HG02981 (cell line): ENCODE measurements at regions not wholly inside any gene's neighbourhood (a gene's known extent, or its start where the extent isn't known, plus 50 kb on each side); places are given as distances from the start of the nearest gene placed in this dataset.
"Not testable (repeated sequence)": the region's sequence is repeated elsewhere in the genome, so short reads cannot be mapped to it uniquely, and the experiment has no call there.

Experiments used
- ATAC-seq: cut with Tn5 transposase; IDR thresholded peaks from one replicate; pipeline ENCODE4 v1.9.1; 2021; ENCODE audit warnings: mild to moderate bottlenecking, moderate library complexity; ENCODE audit not compliant: unreplicated experiment

DNA sequence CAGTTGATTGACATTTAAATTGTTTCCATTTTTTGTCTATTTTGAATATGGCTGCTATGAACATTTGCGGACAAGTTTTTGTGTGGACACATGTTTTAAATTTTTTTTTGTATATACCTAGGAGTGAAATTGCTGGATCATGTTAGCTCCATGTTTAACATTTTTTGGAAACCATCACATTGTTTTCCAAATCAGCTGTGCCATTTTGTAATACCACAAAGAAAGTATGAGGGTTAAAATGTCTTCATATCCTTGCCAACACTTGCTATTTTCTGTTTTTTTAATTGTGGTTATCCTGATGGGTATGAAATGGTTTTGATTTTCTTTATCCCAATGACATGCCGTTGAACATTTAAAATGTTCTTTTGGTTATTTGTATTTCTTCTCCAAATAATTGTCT lies 52.1 kb downstream of the CARTPT start:
- no peak for ATAC-seq

DNA sequence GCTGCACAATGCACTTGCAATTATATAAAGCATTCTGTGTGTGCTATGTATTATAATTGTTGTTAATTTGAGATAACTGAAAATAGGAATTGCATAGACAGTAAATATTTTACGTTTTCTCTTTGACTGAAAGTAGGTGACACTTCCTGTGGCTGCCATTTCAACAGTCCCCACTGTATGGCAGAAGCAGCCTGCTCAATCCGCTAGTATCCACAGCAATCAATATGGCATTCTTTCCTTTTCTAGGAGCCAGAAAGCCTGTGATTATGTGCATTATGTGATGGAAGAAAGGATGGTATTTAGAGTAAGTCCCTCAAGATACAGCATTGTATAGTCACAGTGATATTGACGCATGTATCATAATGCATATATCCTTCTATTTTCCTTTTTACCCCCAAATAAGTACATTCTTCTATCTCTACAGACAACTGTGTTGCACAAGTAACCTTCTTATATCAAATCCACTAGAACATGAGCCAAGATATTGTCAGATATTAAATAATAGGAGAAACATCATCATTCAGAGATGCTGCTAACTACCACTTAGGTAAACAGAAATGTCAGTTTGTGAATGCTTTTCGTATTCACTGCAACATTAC lies 59.7 kb downstream of the CARTPT start:
- no peak for ATAC-seq

DNA sequence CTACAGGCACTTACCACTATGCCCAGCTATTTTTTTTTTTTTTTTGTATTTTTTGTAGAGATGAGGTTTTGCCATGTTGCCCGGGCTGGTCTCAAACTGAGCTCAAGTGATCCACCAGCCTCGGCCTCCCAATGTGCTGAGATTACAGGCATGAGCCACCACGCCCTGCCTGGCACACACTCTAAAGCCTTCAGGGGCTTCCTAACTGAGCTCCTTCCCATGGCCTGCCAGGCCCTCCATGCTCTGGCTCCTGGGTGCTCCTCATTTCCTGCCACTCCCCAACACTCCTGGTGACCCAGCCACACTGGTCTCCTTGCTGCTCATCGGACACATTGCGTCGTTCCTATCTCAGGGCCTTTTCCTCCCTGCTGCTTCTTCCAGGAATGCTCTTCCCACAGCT lies 61.5 kb downstream of the CARTPT start:
- no peak for ATAC-seq

DNA sequence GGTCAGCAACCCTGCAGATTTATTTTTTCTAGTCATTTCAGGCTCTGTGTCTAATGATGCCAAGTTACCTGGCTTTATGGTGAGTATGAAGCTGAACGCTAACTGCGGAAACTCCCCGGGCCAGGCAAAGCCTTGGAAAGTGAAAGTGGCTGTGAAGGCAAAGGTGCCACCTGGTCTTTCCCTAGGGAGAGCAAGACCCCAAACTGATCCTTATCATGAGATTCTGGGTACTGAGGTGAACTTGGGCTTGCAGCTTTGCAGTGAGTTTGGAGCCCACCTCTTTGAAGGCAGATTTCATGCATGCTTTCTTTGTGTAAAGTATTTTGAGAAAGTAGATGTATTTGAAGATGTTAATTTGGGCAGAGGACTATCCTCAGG lies 63.3 kb downstream of the CARTPT start:
- ATAC-seq: peak; percentile 21

DNA sequence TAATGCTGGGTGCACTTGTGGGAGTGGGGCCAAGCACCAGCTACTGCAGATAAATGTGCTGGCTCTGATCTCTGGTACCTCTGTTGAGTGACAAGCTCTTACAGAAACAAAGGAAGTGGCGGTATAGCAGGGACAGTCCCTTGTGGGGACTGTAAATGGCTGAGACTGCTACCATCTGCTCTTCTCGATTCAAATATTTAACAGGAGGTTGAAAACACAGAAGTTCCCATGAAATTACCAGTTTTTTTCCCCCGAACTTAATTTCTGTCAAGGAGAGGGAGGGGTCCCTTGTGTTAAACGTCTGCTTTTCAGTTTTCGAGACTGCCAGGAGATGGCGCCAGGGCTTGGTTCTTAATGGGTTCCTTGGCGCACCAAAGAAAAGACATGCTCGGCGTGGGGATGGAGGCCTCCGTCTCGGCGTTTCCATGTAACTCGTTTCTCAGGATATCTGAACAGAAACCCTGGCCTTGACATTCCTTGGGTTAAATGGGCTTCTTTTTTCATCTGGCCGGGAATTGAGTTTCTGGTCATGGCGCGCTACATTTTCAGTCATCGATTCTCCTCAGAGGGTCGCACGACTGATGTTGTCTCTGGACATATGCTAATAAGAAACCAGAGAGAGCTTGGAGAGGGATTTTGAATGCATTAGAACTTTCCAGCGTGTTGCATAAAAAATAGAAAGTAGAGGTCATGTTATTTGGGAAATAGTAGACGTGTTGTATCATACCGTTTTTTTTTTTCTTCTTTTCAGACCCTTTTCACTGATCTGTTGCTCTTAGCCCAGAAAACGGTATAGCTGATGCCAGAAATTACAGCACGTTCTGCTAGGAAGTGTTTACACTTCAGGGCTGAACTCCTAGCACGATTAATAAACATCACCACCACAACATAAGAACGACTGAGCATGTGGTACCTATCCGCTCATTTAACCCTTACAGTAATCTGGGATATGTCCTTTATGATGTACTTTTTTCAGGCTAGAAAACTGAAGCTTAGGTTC lies 64.0 kb downstream of the CARTPT start:
- peak; percentile 92 for ATAC-seq

DNA sequence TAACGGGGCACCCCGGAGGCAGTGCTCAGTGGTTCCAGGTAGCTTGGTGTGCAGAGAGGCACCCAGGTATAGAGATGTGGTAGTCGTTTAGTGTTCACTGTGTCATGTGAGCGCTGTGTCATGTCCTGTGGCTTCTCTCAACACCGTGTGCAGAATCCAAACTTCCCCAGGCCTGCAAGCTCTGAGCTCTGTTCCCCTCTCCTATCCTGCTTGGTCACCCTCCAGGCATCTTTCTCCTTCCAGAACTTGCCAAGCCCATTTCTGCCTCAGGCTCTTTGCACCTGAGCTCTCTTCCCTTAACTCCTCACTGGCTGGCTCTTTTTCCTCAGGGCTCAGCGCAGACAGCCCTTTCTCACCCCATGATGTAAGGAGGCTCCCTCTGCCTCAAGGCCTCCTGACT lies 64.8 kb downstream of the CARTPT start:
- ATAC-seq: no peak

DNA sequence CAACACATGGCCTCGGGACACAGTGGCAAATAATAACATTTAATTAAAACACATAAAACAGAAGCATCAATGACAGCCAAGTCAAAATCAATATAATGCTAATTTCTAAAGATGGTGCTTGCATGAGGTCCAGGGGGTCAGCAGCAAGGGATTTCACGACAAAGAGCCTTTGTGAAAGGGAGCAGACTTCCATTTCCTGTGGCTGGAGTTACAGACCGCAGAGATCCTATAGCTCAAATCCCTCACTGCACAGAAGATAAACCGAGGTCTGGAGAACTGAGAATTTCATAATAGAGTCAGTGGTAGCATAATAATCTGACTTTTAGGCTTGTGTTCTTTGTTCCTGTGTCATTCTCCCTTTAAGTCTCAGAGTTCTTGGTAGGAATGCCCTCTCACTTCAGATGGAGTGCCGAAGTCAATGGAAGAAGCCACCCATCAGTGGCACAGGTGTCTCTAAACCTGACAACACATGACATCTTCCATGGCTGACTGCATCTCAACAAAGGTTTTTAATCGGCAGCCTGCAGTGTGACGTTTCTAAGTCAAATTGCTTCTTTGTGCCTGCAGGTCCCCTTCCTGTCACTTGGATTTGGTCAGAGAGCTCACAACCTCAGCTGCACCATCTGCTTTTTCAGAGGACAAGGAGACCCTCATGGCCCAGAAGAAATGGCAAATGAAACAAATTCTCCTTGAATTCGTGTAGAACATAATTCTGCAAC lies 67.4 kb downstream of the CARTPT start:
- ATAC-seq: no peak

DNA sequence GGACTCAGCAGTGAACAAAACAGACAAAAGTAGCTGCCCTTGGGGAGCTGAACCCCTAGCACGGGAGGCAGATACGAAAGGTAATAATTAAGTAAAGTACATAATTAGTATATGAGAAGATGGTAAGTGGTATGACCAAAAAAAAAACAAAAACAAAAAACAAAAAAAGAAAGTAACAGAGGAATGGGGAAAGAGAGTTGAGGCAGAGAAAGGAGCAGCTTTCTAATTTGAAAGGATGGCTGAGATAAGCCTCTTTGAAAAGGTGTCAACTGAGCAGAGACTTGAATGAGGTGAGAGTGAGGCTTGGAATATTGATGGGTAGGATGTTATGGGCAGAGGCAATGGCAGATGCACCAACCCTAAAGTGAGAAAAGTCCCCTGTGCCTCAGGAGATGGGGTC lies 69.7 kb downstream of the CARTPT start:
- no peak for ATAC-seq

DNA sequence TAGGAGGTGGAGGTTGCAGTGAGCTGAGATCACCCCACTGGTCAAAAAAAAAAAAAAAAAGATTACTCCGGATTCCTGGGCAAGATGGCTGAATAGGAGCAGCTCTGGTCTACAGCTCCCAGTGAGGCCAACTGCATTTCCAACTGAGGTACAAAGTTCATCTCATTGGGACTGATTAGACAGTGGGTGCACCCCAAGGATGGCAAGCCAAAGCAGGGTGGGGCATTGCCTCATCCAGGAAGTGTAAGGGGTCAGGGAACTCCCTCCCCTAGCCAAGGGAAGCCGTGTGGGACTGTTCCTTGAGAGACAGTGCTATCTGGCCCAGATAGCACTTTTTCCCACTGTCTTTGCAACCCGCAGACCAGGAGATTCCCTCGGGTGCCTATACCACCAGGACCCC lies 70.7 kb downstream of the CARTPT start:
- no peak for ATAC-seq

DNA sequence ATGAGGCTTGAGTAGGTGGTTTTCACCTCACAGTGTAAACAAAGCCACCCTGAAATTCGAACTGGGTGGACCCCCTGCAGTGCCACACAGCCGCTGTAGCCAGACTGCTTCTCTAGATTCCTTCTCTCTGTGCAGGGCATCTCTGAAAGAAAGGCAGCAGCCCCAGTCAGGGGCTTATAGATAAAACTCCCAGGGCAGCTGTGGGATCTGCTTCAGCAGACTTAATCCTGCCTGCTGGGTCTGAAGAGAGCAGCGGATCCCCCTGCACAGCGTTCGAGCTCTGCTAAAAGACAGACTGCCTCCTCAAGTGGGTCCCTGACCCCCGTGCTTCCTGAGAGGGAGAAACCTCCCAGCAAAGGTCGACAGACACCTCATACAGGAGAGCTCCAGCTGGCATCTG lies 71.4 kb downstream of the CARTPT start:
- ATAC-seq: no peak

DNA sequence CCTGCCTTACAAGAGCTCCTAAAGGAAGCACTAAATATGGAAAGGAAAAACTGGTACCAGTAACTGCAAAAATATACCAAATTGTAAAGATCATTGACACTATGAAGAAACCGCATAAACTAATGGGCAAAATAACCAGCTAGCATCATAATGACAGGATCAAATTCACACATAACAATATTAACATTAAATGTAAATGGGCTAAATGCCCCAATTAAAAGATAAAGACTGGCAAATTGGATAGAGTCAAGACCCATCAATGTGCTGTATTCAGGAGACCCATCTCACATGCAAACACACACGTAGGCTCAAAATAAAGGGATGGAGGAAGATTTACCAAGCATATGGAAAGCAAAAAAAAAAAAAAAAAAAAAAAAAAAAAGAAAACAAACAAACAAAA lies 73.0 kb downstream of the CARTPT start:
- ATAC-seq: not testable (repeated sequence)

DNA sequence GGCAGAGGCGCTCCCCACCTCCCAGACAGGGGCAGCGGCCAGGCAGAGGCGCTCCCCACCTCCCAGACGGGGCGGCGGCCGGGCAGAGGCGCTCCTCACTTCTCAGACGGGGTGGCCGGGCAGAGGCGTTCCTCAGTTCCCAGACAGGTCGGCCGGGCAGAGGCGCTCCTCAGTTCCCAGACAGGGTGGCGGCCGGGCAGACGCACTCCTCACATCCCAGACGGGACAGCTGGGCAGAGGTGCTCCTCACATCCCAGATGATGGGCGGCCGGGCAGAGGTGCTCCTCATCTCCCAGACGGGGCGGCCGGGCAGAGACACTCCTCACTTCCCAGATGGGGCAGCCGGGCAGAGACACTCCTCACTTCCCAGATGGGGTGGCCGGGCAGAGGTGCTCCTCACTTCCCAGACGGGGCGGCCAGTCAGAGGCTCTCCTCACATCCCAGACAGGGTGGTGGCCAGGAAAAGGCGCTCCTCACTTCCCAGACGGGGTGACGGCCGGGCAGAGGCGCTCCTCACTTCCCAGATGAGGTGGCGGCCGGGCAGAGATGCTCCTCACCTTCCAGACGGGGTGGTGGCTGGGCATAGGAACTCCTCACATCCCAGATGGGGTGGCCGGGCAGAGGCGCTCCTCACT lies 75.1 kb downstream of the CARTPT start:
- ATAC-seq: no peak

DNA sequence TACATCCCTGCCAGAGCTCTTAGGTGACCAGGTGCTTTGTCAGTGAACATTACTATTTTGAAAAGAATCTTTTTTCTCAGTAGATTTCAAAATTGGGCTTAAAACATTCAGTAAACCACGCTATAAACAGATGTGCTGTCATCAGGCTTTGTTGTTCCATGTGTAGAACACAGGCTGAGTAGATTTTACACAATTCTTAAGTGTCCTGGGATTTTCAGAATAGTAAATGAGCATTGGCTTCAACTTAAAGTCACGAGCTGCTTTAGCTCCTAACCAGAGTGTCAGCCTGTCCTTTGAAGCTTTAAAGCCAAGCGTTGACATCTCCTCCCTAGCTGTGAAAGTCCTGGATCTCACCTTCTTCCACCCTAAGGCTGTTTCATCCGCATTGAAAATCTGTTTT lies 83.6 kb downstream of the CARTPT start:
- ATAC-seq: no peak

DNA sequence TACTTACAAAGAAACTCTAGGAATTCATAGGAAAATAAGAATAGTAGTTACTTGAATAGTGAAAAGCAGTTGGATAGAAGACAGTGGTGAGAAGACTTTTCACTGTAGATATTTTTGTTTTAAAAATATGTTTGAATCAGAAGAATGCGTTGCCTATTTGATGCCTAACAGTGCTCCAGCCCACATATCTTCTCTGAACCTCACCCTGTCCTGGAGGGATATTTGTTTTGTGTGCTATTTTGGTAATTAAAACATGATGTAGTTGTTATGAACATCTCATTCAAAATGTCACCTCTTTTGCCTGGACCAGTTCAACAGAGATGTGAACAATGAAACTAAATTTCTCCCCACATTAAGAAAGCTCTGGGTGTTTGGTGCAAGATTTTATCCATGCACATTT lies 87.6 kb downstream of the CARTPT start:
- no peak for ATAC-seq

DNA sequence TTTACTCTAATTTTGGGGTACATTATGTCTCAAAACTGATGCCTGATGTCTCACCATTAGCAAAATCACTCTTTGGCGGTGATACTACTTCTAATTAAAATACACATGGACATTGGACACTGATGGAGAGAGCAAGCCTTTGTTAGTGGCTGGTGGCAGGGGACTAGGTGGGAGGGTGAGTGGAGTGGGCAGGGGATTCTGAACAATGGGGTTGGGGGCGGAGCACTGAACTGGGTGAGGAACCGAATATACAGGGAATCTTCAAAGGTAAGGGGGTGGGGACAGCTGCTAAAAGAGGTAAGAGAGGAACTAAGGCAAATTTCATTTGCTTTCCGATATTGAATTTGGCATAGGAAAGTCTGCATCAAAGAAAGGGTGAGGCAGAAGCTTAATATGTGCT lies 88.8 kb downstream of the CARTPT start:
- ATAC-seq: no peak

DNA sequence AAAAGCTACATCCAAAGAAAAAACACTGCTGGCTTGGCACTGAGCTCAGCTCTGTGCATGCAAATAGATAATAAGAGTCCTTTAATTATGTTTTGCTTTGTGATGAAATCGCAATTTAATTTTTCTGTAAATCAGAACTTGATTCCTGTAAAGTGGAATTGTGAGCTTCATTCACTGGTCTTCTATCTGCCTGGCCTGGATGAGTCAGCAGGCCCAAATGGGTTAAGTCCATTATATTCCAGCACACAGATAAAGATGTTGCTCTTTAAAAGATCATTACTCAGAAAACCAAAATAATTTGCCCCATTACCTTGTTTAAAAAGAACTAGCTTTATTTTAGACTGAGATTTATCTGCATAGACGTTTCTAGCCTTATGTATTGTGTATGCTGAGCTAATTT lies 90.4 kb downstream of the CARTPT start:
- ATAC-seq: no peak

DNA sequence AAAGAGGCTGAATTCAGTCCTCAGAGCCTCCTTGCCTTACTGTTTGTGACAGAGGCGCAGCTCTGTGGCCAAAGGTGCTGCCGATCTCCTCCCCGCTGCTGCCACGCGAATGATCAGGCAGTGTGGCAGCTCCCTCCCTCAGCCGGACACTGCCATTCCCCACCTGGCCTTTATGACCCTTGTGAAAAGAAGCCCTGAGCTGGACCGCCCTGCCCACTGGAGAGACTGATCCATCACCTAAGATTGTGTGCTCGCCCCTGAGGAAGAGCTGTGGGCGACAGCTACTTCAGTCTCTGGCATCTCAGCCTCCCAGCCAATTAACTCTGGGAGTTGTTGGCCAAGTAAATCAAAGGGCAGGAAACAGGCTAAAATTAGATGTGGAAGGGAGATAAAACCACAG lies 90.9 kb downstream of the CARTPT start:
- ATAC-seq: no peak

DNA sequence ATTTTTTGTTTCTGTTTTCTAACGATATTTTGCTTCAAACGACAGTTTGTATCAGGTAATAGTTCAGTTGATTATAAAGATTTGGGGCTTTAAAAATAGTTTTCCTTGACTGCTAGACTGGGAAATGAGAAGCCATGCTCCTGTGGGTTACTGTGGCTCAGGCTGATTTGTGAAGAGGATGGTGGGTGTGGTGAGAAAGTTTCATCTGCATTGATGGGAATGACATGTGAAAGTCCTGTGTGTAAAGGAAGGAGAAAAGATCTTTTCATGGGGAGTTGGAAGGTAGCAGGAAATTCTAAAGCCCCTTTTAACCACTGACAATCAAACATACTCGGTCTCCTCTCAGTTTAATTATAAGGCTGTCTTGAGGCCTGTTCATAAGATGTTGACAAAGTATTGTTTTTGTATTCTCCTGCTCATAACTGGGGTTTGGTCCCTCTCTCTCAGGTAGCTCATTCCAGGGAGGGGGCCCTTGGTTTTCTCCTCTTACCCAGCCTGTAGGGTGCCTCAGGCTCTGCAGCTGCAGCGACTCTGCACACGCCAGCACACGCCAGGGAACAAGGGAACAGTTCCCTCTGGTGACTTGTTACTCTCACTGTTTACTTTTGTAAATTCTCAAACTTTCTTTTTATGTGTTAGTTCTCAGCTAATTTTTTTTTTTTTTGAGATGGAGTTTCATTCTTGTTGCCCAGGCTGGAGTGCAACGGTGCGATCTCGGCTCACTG lies 91.6 kb downstream of the CARTPT start:
- ATAC-seq: no peak

DNA sequence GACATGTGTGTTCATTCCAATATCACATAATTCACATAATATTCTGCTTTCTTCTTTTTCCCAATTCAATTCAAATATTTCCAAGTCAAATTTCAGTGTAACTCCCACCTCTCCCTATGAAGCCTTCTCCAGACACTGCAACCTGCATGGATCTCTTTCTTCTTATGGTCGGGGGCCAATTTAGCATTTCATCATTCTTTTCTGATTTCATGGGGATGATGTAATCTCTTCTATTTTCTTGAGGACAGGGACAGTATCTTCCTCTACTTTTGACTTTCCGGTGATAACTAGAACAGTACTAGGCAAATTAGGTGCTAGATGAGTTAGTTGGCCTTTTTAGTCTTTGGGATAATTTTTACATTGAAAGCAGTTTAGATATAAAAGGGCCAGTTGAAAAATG lies 92.7 kb downstream of the CARTPT start:
- ATAC-seq: no peak

DNA sequence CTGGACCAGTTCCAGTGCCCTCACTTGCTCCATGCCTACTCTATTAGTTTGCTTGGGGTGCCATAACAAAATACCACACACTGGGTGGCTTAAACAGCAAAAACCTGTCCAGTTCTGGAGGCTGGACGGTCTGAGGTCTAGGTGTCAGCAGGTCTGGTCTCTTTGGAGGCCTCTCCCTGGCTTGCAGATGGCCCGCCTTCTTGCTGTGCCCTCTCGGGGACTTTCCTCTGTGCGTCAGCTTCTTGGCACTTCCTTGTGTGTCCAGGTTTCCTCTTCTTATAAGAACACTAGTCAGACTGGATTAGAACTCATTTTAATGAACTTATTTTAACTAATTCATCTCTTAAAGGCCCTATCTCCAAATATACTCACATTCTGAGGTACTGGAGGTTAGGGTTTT lies 97.2 kb downstream of the CARTPT start:
- no peak for ATAC-seq

DNA sequence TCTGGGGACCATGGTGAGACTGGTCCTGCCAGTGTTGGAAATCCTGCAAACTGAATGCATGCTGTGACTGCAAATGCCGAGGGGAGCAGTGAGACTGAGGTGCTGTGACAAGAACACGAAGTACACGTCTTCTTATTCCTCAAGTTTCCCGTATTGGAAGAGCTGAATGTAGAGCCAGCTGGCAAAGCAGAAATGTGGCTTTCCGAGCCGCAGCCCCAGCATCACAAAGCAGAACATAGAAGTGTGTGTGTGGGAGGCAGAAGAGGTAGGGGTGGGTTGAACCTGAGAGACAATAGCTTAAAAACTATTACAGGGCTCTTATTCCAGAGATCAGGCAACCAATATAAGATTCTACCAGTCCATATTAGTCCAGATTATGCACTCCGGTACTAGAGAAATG lies 98.8 kb downstream of the CARTPT start:
- ATAC-seq: no peak
